HEK293 (cell line): ENCODE measurements at regions not wholly inside any gene's neighbourhood (a gene's known extent, or its start where the extent isn't known, plus 50 kb on each side); places are given as distances from the start of the nearest gene placed in this dataset.

Experiments
- CTCF ChIA-PET: fragments of 350-600 bp; formaldehyde crosslinking; extraction: SDS; loops from one replicate; lab custom pipeline; 2021; ENCODE audit warnings: antibody characterized with exemption; lab: Yijun Ruan, JAX
- POLR2A ChIA-PET: fragments of 300-600 bp; formaldehyde crosslinking; extraction: SDS; loops from one replicate; lab custom pipeline; 2020; ENCODE audit warnings: antibody characterized with exemption, inconsistent platforms; lab: Yijun Ruan, JAX
- H3K27ac ChIP-seq: fragments of 200-500 bp; sonication (Bioruptor generic); 2 replicates; pipeline ENCODE4 v1.5.1; 2014; ENCODE audit warnings: low read depth, low read length, control low read depth, inconsistent platforms; ENCODE audit errors: extremely low read depth
- H3K36me3 ChIP-seq, 2 experiments: fragments of 200-500 bp in 1 of 2; sonication (Bioruptor generic) in 1 of 2; 1 replicate in 1 of 2; 2 replicates in 1 of 2; pipeline ENCODE4 v1.5.1; 2014 to 2017; ENCODE audit warnings: inconsistent platforms in 2 of 2, low read length in 2 of 2; ENCODE audit not compliant: control insufficient read depth in 2 of 2, insufficient read depth in 1 of 2
- H3K4me1 ChIP-seq: fragments of 200-500 bp; sonication (Bioruptor generic); 2 replicates; pipeline ENCODE4 v1.5.1; 2014; ENCODE audit warnings: mild to moderate bottlenecking, low read length, inconsistent platforms; ENCODE audit not compliant: control insufficient read depth, insufficient read depth
- H3K4me3 ChIP-seq: 2 replicates; pipeline ENCODE4 v1.5.1; 2011; ENCODE audit warnings: low read depth, mild to moderate bottlenecking, control low read depth, low read length, moderate library complexity
- H3K9me3 ChIP-seq: fragments of 200-500 bp; sonication (Bioruptor generic); 2 replicates; pipeline ENCODE4 v1.5.1; 2014; ENCODE audit warnings: low read depth, low read length, inconsistent platforms; ENCODE audit not compliant: control insufficient read depth, insufficient read depth
- BCL11B ChIP-seq: fragments of 450-650 bp; formaldehyde crosslinking; IDR thresholded peaks from 2 replicates; pipeline ENCODE4 v1.5.1; 2016; ENCODE audit warnings: low read depth, missing biosample characterization, missing genetic modification characterization
- BCL6B ChIP-seq: fragments of 450-650 bp; formaldehyde crosslinking; IDR thresholded peaks from 2 replicates; pipeline ENCODE4 v1.5.1; 2017; ENCODE audit warnings: missing biosample characterization, missing genetic modification characterization
- GLIS1 ChIP-seq: fragments of 450-650 bp; formaldehyde crosslinking; IDR thresholded peaks from 2 replicates; pipeline ENCODE4 v1.5.1; 2016; ENCODE audit warnings: missing biosample characterization, missing genetic modification characterization
- PRDM4 ChIP-seq: fragments of 450-650 bp; formaldehyde crosslinking; IDR thresholded peaks from 2 replicates; pipeline ENCODE4 v1.5.1; 2017; ENCODE audit warnings: missing biosample characterization, missing genetic modification characterization
- ZBTB1 ChIP-seq: fragments of 450-650 bp; formaldehyde crosslinking; IDR thresholded peaks from 2 replicates; pipeline ENCODE4 v1.5.1; 2016; ENCODE audit warnings: missing biosample characterization, missing genetic modification characterization
- ZEB2 ChIP-seq: fragments of 450-650 bp; formaldehyde crosslinking; IDR thresholded peaks from 2 replicates; pipeline ENCODE4 v1.5.1; 2016; ENCODE audit warnings: missing biosample characterization, missing genetic modification characterization
- ZNF157 ChIP-seq: fragments of 450-650 bp; formaldehyde crosslinking; IDR thresholded peaks from 2 replicates; pipeline ENCODE4 v1.5.1; 2016; ENCODE audit warnings: missing biosample characterization, missing genetic modification characterization
- ZNF16 ChIP-seq: fragments of 450-650 bp; formaldehyde crosslinking; IDR thresholded peaks from 2 replicates; pipeline ENCODE4 v1.5.1; 2016; ENCODE audit warnings: low read depth, missing biosample characterization, missing genetic modification characterization
- ZNF211 ChIP-seq: fragments of 450-650 bp; formaldehyde crosslinking; IDR thresholded peaks from 2 replicates; pipeline ENCODE4 v1.5.1; 2016; ENCODE audit warnings: low read depth, missing biosample characterization, missing genetic modification characterization
- ZNF26 ChIP-seq: fragments of 450-650 bp; formaldehyde crosslinking; IDR thresholded peaks from 2 replicates; pipeline ENCODE4 v1.5.1; 2016; ENCODE audit warnings: missing biosample characterization, missing genetic modification characterization
- ZNF302 ChIP-seq: fragments of 450-650 bp; formaldehyde crosslinking; IDR thresholded peaks from 2 replicates; pipeline ENCODE4 v1.5.1; 2016; ENCODE audit warnings: missing biosample characterization, missing genetic modification characterization, low read depth
- ZNF350 ChIP-seq: fragments of 450-650 bp; formaldehyde crosslinking; IDR thresholded peaks from 2 replicates; pipeline ENCODE4 v1.5.0; 2017; ENCODE audit warnings: missing biosample characterization, mild to moderate bottlenecking, missing genetic modification characterization
- ZNF354C ChIP-seq: fragments of 450-650 bp; formaldehyde crosslinking; IDR thresholded peaks from 2 replicates; pipeline ENCODE4 v1.5.1; 2016; ENCODE audit warnings: missing biosample characterization, missing genetic modification characterization, low read depth, borderline replicate concordance
- ZNF366 ChIP-seq: fragments of 450-650 bp; formaldehyde crosslinking; conservative IDR thresholded peaks from 2 replicates; pipeline ENCODE4 v1.5.1; 2016; ENCODE audit warnings: missing biosample characterization, missing genetic modification characterization
- ZNF48 ChIP-seq: fragments of 450-650 bp; formaldehyde crosslinking; IDR thresholded peaks from 2 replicates; pipeline ENCODE4 v1.5.1; 2016; ENCODE audit warnings: missing biosample characterization, missing genetic modification characterization
- ZNF488 ChIP-seq: fragments of 450-650 bp; formaldehyde crosslinking; IDR thresholded peaks from 2 replicates; pipeline ENCODE4 v1.5.1; 2016; ENCODE audit warnings: missing biosample characterization, missing genetic modification characterization
- ZNF544 ChIP-seq: fragments of 450-650 bp; formaldehyde crosslinking; IDR thresholded peaks from 2 replicates; pipeline ENCODE4 v1.5.0; 2017; ENCODE audit warnings: missing biosample characterization, missing genetic modification characterization
- ZNF549 ChIP-seq: fragments of 450-650 bp; IDR thresholded peaks from 2 replicates; pipeline ENCODE4 v1.5.1; 2018; ENCODE audit warnings: missing biosample characterization, missing genetic modification characterization, mild to moderate bottlenecking, inconsistent platforms, moderate library complexity
- ZNF571 ChIP-seq: fragments of 450-650 bp; formaldehyde crosslinking; IDR thresholded peaks from 2 replicates; pipeline ENCODE4 v1.5.0; 2017; ENCODE audit warnings: missing biosample characterization, missing genetic modification characterization
- ZNF580 ChIP-seq: fragments of 450-650 bp; formaldehyde crosslinking; IDR thresholded peaks from 2 replicates; pipeline ENCODE4 v1.5.1; 2016; ENCODE audit warnings: missing biosample characterization, missing genetic modification characterization
- ZNF585B ChIP-seq: fragments of 450-650 bp; formaldehyde crosslinking; IDR thresholded peaks from 2 replicates; pipeline ENCODE4 v1.5.1; 2016; ENCODE audit warnings: missing biosample characterization, missing genetic modification characterization
- ZNF610 ChIP-seq: fragments of 450-650 bp; formaldehyde crosslinking; IDR thresholded peaks from 2 replicates; pipeline ENCODE4 v1.5.1; 2016; ENCODE audit warnings: missing biosample characterization, missing genetic modification characterization, borderline replicate concordance
- ZNF658 ChIP-seq: fragments of 450-650 bp; formaldehyde crosslinking; IDR thresholded peaks from 2 replicates; pipeline ENCODE4; 2016; ENCODE audit warnings: missing biosample characterization, missing genetic modification characterization
- ZNF664 ChIP-seq: fragments of 450-650 bp; formaldehyde crosslinking; IDR thresholded peaks from 2 replicates; pipeline ENCODE4 v1.5.1; 2016; ENCODE audit warnings: missing biosample characterization, missing genetic modification characterization
- ZNF76 ChIP-seq: fragments of 450-650 bp; formaldehyde crosslinking; IDR thresholded peaks from 2 replicates; pipeline ENCODE4; 2016; ENCODE audit warnings: low read depth, missing biosample characterization, missing genetic modification characterization, borderline replicate concordance
- ZNF791 ChIP-seq: fragments of 450-650 bp; formaldehyde crosslinking; IDR thresholded peaks from 2 replicates; pipeline ENCODE4 v1.5.1; 2016; ENCODE audit warnings: missing biosample characterization, missing genetic modification characterization
- ZSCAN16 ChIP-seq: fragments of 450-650 bp; formaldehyde crosslinking; IDR thresholded peaks from 2 replicates; pipeline ENCODE4 v1.5.1; 2016; ENCODE audit warnings: missing biosample characterization, missing genetic modification characterization

GRCh38 chr18:73286584-73286983 is 418.8 kb upstream of the NETO1 start:
- no peak overlapping the region for H3K4me3 ChIP-seq
- TF ChIP-seq ZNF571 (tag by site-specific recombination) (no peak), ZNF76 (tag by site-specific recombination) (no peak), ZNF157 (tag by site-specific recombination) (no peak), ZNF302 (no peak), ZNF544 (tag by site-specific recombination) (no peak), ZNF658 (tag by site-specific recombination) (no peak), ZNF585B (no peak), ZNF26 (tag by site-specific recombination) (no peak), ZNF354C (tag by site-specific recombination) (no peak), ZNF16 (tag by site-specific recombination) (no peak)
- POLR2A ChIA-PET = no interaction called here
- H3K27ac ChIP-seq = no peak overlapping the region
- H3K36me3 ChIP-seq = no peaks in the 10 kb centered on the region
- H3K4me1 ChIP-seq = no peaks in the 10 kb centered on the region
- no peaks in the 10 kb centered on the region for H3K9me3 ChIP-seq
- CTCF ChIA-PET = no interaction called here

- no peak overlapping the region for H3K27ac ChIP-seq
- CTCF ChIA-PET = interaction anchor here (0.7 kb wide), 1 partner anchor 608 kb away, joined by 4 read pairs; no protein-coding TSS in a partner anchor
- POLR2A ChIA-PET = no interaction called here
Observed at GRCh38 chr18:73283788-73284187, 416.0 kb upstream of the NETO1 start.

More at GRCh38 chr18:73283788-73284187, 416.0 kb upstream of the NETO1 start:
- H3K36me3 ChIP-seq = no peaks in the 10 kb centered on the region
- H3K9me3 ChIP-seq = no peaks in the 10 kb centered on the region
- no peak overlapping the region for H3K4me3 ChIP-seq
- TF ChIP-seq ZNF211 (tag by site-specific recombination) (no peak), ZNF488 (no peak), ZNF366 (tag by site-specific recombination) (no peak), ZNF549 (tag by site-specific recombination) (no peak), PRDM4 (tag by site-specific recombination) (no peak), ZEB2 (tag by site-specific recombination) (no peak), ZNF610 (tag by site-specific recombination) (no peak), BCL6B (tag by site-specific recombination) (no peak), ZSCAN16 (tag by site-specific recombination) (no peak), GLIS1 (tag by site-specific recombination) (no peak), ZNF48 (tag by site-specific recombination) (no peak), ZBTB1 (tag by site-specific recombination) (no peak), ZNF350 (no peak), ZNF664 (no peak), ZNF580 (tag by site-specific recombination) (no peak), ZNF791 (tag by site-specific recombination) (no peak), BCL11B (tag by site-specific recombination) (no peak)
- H3K4me1 ChIP-seq = no peaks in the 10 kb centered on the region
